Activated CD4-positive, alpha-beta T cell treated with anti-CD3 and anti-CD28 coated beads, Interleukin-2, amount 10 ng/mL, durations not matched to agents 7 days and 5 days (primary cell): ENCODE measurements at regions not wholly inside any gene's neighbourhood (a gene's known extent, or its start where the extent isn't known, plus 50 kb on each side); places are given as distances from the start of the nearest gene placed in this dataset.

Source experiments
- CTCF ChIA-PET: fragments of 350-600 bp; sonication (Branson Sonifier 250); formaldehyde crosslinking; loops from one replicate; lab custom pipeline; 2021; ENCODE audit warnings: antibody characterized with exemption; lab: Charles Lee
- POLR2A ChIA-PET: fragments of 350-600 bp; sonication (Branson Sonifier 250); formaldehyde crosslinking; loops from one replicate; lab custom pipeline; 2021; ENCODE audit warnings: antibody characterized with exemption; lab: Charles Lee
- DNase-seq: peaks from one replicate; pipeline ENCODE4 v3.0.0-alpha.2; 2020
- H3K27ac Mint-ChIP-seq: one replicate; pipeline ENCODE4 v1.8.0; 2021; ENCODE audit warnings: mild to moderate bottlenecking, moderate library complexity, mixed read lengths
- H3K27me3 Mint-ChIP-seq: one replicate; pipeline ENCODE4 v1.8.0; 2021; ENCODE audit warnings: mixed read lengths
- H3K36me3 Mint-ChIP-seq: one replicate; pipeline ENCODE4 v1.8.0; 2021; ENCODE audit warnings: low read depth, mixed read lengths
- H3K4me1 Mint-ChIP-seq: one replicate; pipeline ENCODE4 v1.8.0; 2021; ENCODE audit warnings: mixed read lengths
- H3K4me3 Mint-ChIP-seq: one replicate; pipeline ENCODE4 v1.8.0; 2021; ENCODE audit warnings: mild to moderate bottlenecking, moderate library complexity, mixed read lengths
- H3K9me3 Mint-ChIP-seq: one replicate; pipeline ENCODE4 v1.8.0; 2021; ENCODE audit warnings: mixed read lengths

DNA sequence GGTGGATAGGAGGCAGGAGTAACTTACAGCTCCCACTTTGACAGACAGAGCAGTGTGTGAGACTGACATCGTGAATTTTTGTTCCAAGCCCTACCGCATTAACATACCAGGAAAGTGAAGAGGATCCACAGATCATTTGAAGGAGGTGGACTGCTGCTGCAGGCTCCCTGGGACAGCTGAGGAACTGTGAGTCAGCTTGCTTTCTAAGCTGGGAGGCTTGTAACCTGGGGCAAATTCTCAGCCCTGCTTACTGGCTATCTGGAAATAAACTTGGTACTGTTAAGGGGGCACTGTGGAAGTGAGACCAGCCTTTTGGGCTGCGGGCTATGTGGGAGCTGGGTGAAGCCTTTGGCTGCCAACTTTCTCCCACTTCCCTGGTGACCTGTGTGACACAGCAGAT is 1202.5 kb downstream of the DNAJB9 start:
- Mint-ChIP-seq H3K36me3 (no peaks in the 10 kb centered on the region), H3K9me3 (no peaks in the 10 kb centered on the region), H3K4me3 (no peak overlapping the region), H3K27me3 (no peaks in the 10 kb centered on the region), H3K27ac (no peak overlapping the region), H3K4me1 (no peaks in the 10 kb centered on the region)
- ChIA-PET CTCF (no interaction called here), POLR2A (no interaction called here)
- DNase-seq = no peak

DNA sequence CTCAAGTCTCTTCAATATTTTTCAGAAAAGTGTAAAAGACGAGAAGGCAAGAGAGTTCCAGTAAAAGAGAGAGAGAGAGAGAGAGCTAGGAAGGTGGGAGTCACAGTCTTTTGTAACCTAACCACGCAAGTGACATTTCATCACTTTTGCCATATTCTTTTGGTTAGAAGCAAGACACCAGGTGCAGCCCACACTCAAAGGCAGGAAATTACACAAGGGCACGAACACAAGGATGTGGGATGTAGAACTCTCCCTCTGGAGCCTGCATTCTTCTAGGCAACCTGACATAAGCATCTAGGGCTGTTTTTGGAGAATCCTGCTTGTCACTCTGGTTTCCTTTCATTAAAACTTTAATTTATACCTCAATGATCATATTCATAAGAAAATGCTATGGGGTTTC is 1213.1 kb downstream of the DNAJB9 start:
- Mint-ChIP-seq H3K36me3 (no peaks in the 10 kb centered on the region), H3K27me3 (no peaks in the 10 kb centered on the region), H3K9me3 (peaks cover 2% of the 10 kb centered on the region), H3K27ac (no peak overlapping the region), H3K4me3 (no peak overlapping the region), H3K4me1 (no peaks in the 10 kb centered on the region)
- POLR2A ChIA-PET = no interaction called here
- CTCF ChIA-PET = no interaction called here
- DNase-seq = no peak

DNA sequence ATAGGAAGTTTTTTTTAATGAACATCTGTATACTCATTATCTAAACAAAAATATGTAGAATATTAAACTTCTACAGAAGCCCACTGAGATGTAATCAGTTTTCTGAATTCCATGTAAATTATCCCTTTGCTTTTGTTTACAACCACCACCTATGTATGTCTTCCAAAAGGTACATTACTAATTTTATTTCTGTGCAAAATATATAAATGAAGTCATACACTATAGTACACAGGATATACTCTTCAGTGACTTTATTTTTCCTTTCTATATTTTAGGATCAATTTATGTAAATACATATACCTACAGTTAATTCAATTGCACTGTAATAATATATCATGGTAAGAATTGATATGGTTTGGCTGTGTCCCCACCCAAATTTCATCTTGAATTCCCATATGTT is 1236.9 kb downstream of the DNAJB9 start:
- CTCF ChIA-PET = no interaction called here
- H3K4me3 Mint-ChIP-seq = no peak overlapping the region
- H3K9me3 Mint-ChIP-seq = peaks cover 10% of the 10 kb centered on the region
- no peak for DNase-seq
- no peaks in the 10 kb centered on the region for H3K27me3 Mint-ChIP-seq
- POLR2A ChIA-PET = no interaction called here
- H3K27ac Mint-ChIP-seq = no peak overlapping the region
- no peaks in the 10 kb centered on the region for H3K36me3 Mint-ChIP-seq
- no peaks in the 10 kb centered on the region for H3K4me1 Mint-ChIP-seq

DNA sequence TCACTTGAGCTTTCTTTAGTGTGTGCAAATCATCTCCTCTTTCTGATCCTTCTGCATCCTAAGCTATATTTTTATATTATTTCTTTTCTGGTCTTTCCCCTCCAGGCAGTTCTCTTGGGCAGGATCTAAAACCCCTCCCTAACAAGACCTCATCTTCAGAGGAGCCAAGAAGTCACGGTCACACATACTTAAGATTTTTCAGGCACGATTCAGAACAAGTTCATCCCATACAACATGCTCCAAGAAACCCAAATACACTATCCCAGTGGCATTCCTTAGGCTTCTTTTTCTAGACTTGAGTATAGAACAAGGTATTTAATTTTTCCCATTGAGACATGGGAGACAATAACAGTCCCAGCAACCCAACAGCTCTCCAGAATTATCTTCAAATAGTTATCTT is 1251.5 kb downstream of the DNAJB9 start:
- DNase-seq = no peak
- Mint-ChIP-seq H3K4me3 (no peak overlapping the region), H3K27me3 (no peaks in the 10 kb centered on the region), H3K9me3 (peaks cover 5% of the 10 kb centered on the region), H3K36me3 (no peaks in the 10 kb centered on the region), H3K4me1 (no peaks in the 10 kb centered on the region), H3K27ac (no peak overlapping the region)
- CTCF ChIA-PET = no interaction called here
- POLR2A ChIA-PET = no interaction called here

DNA sequence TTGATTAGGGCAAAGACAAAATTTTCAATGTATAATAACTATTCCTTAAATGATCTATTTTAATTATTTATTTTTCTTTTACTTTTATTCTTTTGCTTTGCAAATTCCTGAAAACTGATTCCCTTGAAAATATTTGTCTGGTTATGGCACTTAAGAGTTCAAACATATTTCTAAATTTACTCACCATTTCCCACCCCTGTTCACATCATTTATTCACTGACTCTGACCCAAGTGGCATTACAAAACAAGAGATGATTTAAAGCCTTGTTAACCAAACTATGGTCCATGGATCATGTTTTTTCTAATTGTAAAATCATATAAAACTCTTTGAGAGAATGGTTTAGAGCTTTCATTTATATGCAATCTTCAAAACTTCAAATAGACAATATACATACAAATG is 1256.1 kb upstream of the LRRN3 start:
- Mint-ChIP-seq H3K4me3 (no peak overlapping the region), H3K36me3 (no peaks in the 10 kb centered on the region), H3K27ac (no peak overlapping the region), H3K4me1 (no peaks in the 10 kb centered on the region), H3K9me3 (no peaks in the 10 kb centered on the region), H3K27me3 (peaks cover 2% of the 10 kb centered on the region)
- CTCF ChIA-PET = no interaction called here
- POLR2A ChIA-PET = no interaction called here
- DNase-seq = no peak

DNA sequence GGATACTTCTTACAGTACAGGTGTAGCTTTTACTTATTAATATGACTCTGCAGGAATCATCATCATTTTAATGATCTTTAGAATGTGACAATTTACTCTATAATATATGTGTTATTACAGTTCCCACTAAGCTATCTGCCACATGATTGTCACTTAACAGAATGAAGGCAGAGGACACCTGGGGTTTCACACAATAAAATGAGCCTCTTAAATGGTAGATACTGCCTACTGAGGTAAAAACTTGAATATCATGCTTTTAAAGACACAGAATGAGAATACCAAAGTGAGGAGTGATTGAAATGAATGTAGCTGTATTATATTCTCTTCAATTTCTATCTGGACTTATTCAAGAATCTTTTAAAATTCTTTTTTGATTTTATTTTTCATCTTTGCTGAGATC is 1255.3 kb upstream of the LRRN3 start:
- CTCF ChIA-PET = no interaction called here
- POLR2A ChIA-PET = no interaction called here
- Mint-ChIP-seq H3K9me3 (no peaks in the 10 kb centered on the region), H3K4me1 (no peaks in the 10 kb centered on the region), H3K4me3 (no peak overlapping the region), H3K27ac (no peak overlapping the region), H3K36me3 (no peaks in the 10 kb centered on the region), H3K27me3 (peaks cover 2% of the 10 kb centered on the region)
- DNase-seq = no peak

DNA sequence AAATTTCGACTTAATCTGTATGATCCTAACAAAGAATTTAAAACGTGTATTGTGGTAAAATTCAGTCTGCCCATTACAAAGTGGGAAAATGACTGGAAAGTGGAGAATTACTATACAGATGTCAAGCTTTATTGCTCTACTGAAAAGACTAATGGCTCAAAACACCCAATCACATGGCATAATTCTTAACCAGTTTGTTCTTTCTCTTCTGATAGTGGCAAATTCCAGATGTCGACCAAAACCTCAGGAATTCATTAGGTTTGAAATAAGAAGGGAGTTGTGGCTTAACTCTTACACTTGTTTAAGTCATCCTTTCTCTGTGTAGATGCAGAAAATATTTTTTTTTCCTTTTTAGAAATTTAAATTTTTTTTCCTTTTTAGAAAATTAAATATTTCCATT is 1254.9 kb upstream of the LRRN3 start:
- ChIA-PET POLR2A (no interaction called here), CTCF (no interaction called here)
- DNase-seq = no peak
- Mint-ChIP-seq H3K9me3 (no peaks in the 10 kb centered on the region), H3K4me1 (no peaks in the 10 kb centered on the region), H3K27ac (no peak overlapping the region), H3K36me3 (no peaks in the 10 kb centered on the region), H3K27me3 (peaks cover 2% of the 10 kb centered on the region), H3K4me3 (no peak overlapping the region)

DNA sequence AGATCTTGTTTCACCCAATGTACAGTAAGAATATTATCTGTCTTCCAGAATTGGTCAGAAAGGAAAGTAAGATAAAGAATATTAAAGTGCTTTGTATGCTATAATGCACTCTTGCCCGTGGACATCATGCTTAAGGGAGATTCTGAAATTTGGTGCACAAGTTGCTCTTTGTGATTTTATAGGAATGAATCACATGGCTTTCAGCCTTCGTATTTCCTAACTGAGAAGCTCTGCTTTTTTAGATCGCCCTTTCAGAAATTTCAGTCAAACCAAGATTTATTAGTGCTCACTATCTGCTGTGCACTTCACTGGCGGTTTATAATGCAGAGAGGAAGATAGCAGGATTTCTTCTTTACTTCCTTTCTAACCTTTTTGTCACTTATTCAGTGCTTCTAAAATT is 1248.5 kb upstream of the LRRN3 start:
- Mint-ChIP-seq H3K27me3 (no peaks in the 10 kb centered on the region), H3K4me1 (no peaks in the 10 kb centered on the region), H3K36me3 (no peaks in the 10 kb centered on the region), H3K4me3 (no peak overlapping the region), H3K27ac (no peak overlapping the region), H3K9me3 (no peaks in the 10 kb centered on the region)
- ChIA-PET CTCF (interaction anchor here (0.6 kb wide), 1 partner anchor 1016 kb away, joined by 5 read pairs; no protein-coding TSS in a partner anchor), POLR2A (no interaction called here)
- no peak for DNase-seq

DNA sequence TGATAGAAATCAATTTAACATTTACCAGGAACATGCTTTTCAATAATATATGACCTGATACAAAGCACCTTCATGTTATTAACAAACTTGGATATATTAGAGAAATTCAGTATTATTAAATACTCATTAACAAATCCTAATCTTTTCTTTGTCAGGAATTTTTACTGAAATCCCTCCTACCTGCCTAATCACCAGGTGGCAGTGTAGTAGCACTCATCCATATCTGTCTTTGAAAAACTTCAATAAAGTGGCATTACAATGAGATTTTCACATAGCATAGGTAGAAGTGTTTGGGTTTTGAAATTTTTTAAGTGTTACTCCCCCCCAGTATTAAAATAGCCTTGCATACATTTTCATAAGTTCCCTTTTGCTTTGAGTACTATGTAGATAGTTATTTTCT is 1246.6 kb upstream of the LRRN3 start:
- CTCF ChIA-PET = no interaction called here
- no peaks in the 10 kb centered on the region for H3K9me3 Mint-ChIP-seq
- no peaks in the 10 kb centered on the region for H3K4me1 Mint-ChIP-seq
- POLR2A ChIA-PET = no interaction called here
- H3K36me3 Mint-ChIP-seq = no peaks in the 10 kb centered on the region
- DNase-seq = peak; percentile 10
- no peak overlapping the region for H3K27ac Mint-ChIP-seq
- no peak overlapping the region for H3K4me3 Mint-ChIP-seq
- no peaks in the 10 kb centered on the region for H3K27me3 Mint-ChIP-seq

DNA sequence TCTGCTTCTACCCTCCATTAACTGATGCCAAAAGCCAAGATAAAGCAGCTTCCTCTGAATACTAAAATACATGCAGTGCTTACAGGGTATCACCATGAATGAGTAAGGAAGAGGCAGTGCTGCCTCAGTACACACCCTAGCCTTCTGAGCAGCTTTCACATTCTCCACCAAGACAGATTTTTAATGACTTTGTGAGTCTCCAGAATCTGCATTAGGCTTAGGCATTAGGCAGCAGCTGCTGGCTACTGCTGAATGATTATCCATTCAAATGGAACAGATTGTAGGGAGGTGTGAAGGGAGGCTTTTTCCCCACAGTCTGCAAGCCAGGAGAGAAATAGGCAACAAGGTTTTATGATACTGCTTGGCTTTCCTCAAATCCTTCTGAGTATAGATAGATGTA is 1226.7 kb upstream of the LRRN3 start:
- no peak for DNase-seq
- no peaks in the 10 kb centered on the region for H3K9me3 Mint-ChIP-seq
- ChIA-PET POLR2A (no interaction called here), CTCF (no interaction called here)
- no peaks in the 10 kb centered on the region for H3K4me1 Mint-ChIP-seq
- peaks cover 2% of the 10 kb centered on the region for H3K27me3 Mint-ChIP-seq
- H3K4me3 Mint-ChIP-seq = no peak overlapping the region
- no peak overlapping the region for H3K27ac Mint-ChIP-seq
- H3K36me3 Mint-ChIP-seq = no peaks in the 10 kb centered on the region

DNA sequence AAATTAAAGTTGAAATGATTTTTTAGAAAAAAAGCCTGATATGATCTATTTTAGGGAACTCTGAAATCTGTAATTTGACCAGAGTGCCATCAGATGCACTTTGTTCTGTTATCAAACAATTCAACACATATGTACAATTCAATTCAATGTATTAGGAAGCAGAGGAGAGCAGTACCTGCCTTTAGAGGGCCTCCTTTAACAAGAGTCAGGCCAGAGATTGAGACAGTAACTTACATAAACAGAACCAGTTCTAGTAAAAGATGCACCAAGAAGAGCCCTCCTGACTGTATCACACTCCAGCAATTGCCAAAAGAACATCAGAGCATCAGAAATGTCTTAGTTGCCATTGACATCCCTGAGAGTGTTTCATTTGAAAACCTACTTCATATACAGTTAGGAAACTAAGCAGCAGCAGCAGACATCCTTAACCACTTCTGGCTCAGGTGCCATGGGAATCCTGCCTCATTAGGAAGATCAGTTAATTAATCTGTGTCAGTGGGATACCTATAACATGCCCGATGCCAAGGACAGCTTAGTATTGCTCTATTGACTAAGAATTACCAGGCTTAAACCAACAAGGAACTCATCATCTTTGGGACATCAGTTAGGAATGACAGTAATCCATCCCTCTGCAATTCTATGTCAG is 1222.6 kb upstream of the LRRN3 start:
- Mint-ChIP-seq H3K4me1 (no peaks in the 10 kb centered on the region), H3K9me3 (no peaks in the 10 kb centered on the region), H3K27me3 (peaks cover 5% of the 10 kb centered on the region), H3K27ac (no peak overlapping the region), H3K4me3 (no peak overlapping the region), H3K36me3 (no peaks in the 10 kb centered on the region)
- ChIA-PET CTCF (no interaction called here), POLR2A (no interaction called here)
- DNase-seq = no peak

DNA sequence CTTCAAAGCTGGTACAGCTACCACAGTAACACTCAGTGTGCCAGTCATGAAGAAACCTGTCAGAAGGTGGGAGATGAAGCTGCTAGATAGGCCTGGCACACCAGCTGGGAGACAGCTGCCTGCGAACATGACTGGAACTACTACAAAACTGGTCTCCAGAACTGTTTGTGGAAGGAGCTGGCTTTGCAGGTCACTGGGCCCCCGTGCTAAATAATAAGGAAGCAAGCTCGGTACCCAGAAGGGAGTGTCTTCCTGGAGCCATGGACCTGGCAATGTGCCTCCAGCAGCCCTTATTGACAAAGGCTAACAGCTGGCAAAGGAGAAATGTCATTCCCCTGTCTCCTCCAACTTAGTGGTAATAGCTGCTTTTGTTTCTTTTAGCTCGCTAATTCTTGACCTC is 1217.6 kb upstream of the LRRN3 start:
- H3K4me3 Mint-ChIP-seq = no peak overlapping the region
- ChIA-PET CTCF (no interaction called here), POLR2A (no interaction called here)
- H3K9me3 Mint-ChIP-seq = no peaks in the 10 kb centered on the region
- H3K27ac Mint-ChIP-seq = no peak overlapping the region
- H3K4me1 Mint-ChIP-seq = no peaks in the 10 kb centered on the region
- peaks cover 2% of the 10 kb centered on the region for H3K27me3 Mint-ChIP-seq
- no peaks in the 10 kb centered on the region for H3K36me3 Mint-ChIP-seq
- no peak for DNase-seq

DNA sequence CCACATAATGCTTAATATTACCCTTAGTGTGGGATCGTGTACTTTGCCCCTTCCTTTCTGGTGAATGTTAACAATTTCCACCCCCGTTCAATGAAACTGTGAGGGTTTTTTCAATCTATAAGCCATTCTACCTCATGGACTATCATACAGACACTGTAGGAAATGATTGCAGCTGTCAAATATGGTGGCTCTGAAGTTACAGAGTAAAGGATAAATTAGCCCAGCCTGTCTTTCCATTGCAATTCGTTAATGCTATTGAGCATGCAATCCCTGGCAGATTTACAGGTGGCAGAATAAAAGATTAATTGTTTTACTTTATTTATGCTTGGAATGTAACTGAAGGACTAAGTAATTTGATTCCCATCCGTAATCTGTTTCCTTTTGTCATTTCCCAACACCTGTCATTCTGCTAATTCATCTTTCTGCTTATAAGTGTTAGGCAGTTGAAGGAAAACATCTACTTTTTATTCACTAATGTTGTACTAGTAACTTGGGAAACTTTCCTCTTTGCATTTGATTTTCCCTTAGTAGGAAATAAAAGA is 1211.6 kb upstream of the LRRN3 start:
- no peaks in the 10 kb centered on the region for H3K4me1 Mint-ChIP-seq
- POLR2A ChIA-PET = no interaction called here
- H3K36me3 Mint-ChIP-seq = no peaks in the 10 kb centered on the region
- no peak overlapping the region for H3K27ac Mint-ChIP-seq
- no peaks in the 10 kb centered on the region for H3K9me3 Mint-ChIP-seq
- no peak overlapping the region for H3K4me3 Mint-ChIP-seq
- DNase-seq = no peak
- CTCF ChIA-PET = no interaction called here
- H3K27me3 Mint-ChIP-seq = no peaks in the 10 kb centered on the region

DNA sequence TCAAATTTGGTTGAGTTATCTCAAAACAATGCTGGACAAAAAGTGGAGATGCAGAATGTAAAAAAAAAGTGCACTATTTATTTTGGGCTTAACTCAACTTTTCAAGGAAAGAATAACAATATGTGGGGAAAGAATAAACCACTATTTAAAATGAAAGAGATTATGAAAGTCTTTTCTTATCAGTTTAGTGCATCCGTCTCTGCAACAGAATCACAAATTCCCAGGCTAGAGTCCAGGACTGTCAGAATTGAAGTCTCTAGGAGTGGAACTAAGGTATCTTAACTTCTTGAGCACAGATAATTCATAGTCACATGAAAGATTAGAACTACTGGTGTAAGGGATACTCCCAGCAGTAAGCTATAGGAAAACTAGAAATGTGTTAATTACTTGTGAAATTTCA is 1200.3 kb upstream of the LRRN3 start:
- Mint-ChIP-seq H3K27ac (no peak overlapping the region), H3K9me3 (peaks cover 2% of the 10 kb centered on the region), H3K36me3 (no peaks in the 10 kb centered on the region), H3K27me3 (no peaks in the 10 kb centered on the region), H3K4me3 (no peak overlapping the region), H3K4me1 (no peaks in the 10 kb centered on the region)
- DNase-seq = no peak
- CTCF ChIA-PET = no interaction called here
- POLR2A ChIA-PET = no interaction called here
